G401 (cell line): ENCODE measurements at regions not wholly inside any gene's neighbourhood (a gene's known extent, or its start where the extent isn't known, plus 50 kb on each side); places are given as distances from the start of the nearest gene placed in this dataset.
"Not testable (repeated sequence)": the region's sequence is repeated elsewhere in the genome, so short reads cannot be mapped to it uniquely, and the experiment has no call there.

Experiments used
- DNase-seq: peaks from one replicate; pipeline ENCODE4 v3.0.0-alpha.2; 2015; ENCODE audit warnings: low spot score
- in situ Hi-C: cut with HindIII; loops from 2 replicates; pipeline ENCODE4 v1.10.0; 2016; ENCODE audit warnings: low sequenced_read_pairs, mixed read lengths

GRCh38 chr21:41581592-41582228, 73.8 kb upstream of the TMPRSS2 start:
- no peak for DNase-seq
- in situ Hi-C loops = no loop called here

DNA sequence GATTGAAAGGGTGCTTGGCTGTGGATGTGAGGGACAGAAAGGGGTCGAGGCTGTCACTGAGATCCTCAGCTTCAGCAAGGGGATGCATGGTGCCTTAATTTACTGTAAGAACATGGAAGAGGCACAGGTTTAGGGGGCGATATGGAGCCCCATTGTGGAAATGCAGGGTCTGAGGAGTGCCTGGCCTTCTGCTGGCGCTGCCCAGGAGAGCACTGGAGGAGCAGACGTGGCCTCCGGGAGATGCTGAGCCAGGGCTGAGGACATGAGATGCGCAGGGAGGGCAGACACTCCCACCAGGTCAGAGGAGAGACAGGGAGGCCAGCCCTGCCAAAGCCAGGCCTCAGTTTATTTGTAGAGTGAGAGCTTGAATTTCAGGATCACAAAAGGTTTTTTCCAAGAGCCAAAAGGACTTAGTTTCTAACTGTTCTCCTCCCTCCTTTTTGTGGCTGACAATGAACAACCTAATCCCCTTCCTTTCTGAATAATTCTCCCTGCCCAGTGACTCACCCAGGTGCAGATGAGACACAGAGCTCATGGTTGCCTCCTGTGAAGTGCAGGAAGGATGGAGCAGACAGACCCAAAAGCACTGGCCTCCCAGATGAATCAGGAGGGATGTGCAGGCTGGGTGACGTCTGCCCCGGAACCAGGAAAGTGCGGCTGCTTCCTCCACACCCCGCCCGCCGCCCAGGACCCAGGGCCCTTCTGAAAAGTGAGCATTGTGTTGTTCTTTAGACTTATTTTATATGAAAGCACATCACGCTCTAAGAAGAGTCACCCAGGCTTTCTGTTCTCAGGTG, 73.0 kb upstream of the TMPRSS2 start:
- DNase-seq = no peak
- in situ Hi-C loops = no loop called here

GRCh38 chr21:41579692-41580091, 71.7 kb upstream of the TMPRSS2 start:
- in situ Hi-C loops = no loop called here
- no peak for DNase-seq

DNA sequence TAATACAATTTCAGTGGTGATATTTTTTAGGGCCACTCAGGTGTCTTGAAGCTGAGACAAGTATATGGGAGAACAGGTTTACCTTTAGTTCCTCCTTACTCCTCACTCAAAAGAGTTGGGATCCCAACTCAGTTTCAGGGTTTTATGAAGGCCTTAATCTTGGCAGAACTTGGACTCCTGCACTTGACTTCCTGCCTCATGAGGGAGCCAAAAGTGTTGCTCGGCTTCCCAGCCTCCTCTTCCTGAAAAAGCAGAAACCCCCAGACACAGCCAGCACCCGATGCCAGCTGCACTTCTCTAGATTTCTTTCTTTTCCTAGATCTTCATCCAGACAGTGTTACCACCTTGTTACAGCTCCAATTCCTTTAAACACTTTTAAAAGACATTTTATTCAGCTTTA, 70.8 kb upstream of the TMPRSS2 start:
- no peak for DNase-seq
- in situ Hi-C loops = no loop called here

- DNase-seq = no peak
- in situ Hi-C loops = no loop called here
These were observed 70.1 kb upstream of the TMPRSS2 start for GRCh38 chr21:41578083-41578482.

DNA sequence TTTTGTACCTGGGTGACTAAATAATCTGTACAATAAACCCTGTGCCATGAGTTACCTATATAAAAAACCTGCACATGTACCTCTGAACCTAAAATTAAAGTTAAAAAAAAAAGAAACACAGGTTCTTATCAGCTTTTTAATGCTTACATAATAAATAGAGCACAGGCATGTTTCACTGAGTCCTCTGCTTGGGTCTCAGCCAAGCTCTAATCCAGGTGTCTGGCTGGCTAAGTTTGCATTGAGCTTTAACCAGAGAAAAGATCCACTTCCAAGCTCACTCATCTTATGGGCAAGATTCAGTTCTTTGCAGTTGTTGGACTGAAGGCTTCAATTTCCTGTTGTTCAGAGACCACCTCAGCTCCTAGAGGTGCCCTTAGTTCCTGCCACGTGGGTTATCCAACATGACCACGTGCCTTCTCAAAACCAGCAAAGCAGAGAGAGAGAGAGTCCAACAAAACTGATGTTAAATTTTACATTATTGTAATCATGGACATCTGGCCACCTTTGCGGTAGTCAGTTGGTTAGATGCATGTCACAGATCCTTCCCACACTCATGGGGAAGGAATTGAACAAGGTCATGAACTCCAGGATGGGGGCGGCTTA, 68.2 kb upstream of the TMPRSS2 start:
- in situ Hi-C loops = no loop called here
- no peak for DNase-seq

- no peak for DNase-seq
- in situ Hi-C loops = no loop called here
These were observed 66.1 kb upstream of the TMPRSS2 start for GRCh38 chr21:41573902-41574690.

GRCh38 chr21:41571938-41572510, 64.1 kb upstream of the TMPRSS2 start:
- no peak for DNase-seq
- in situ Hi-C loops = no loop called here

GRCh38 chr21:41570791-41571355, 62.9 kb upstream of the TMPRSS2 start:
- no peak for DNase-seq
- in situ Hi-C loops = no loop called here

- in situ Hi-C loops = no loop called here
- no peak for DNase-seq
These were observed 60.8 kb upstream of the TMPRSS2 start for GRCh38 chr21:41568606-41569385.

GRCh38 chr21:41567901-41568510, 60.0 kb upstream of the TMPRSS2 start:
- in situ Hi-C loops = no loop called here
- DNase-seq = no peak

DNA sequence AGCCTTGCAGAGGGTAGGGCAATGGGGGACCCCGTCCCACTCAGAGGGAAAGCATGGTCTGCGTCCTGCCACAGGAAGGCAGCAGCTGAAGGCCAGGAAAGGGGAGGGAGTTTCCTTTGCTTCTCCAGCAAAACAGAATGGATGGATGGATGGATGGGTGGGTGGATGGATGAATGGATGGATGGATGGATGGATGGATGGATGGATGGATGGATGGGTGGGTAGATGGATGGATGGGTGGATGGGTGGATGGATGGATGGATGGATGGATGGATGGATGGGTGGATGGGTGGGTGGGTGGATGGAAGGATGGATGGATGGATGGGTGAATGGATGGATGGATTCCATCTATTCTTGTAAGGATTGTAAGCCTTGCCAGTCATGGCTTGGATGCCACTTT, 59.3 kb upstream of the TMPRSS2 start:
- in situ Hi-C loops, DNase-seq: not testable (repeated sequence)

GRCh38 chr21:41566500-41567014, 58.6 kb upstream of the TMPRSS2 start:
- no peak for DNase-seq
- in situ Hi-C loops = no loop called here

GRCh38 chr21:41565550-41565949, 57.6 kb upstream of the TMPRSS2 start:
- in situ Hi-C loops = no loop called here
- no peak for DNase-seq

GRCh38 chr21:41564871-41565274, 56.9 kb upstream of the TMPRSS2 start:
- in situ Hi-C loops = no loop called here
- no peak for DNase-seq

- DNase-seq = no peak
- in situ Hi-C loops = no loop called here
These were observed 54.4 kb upstream of the TMPRSS2 start for GRCh38 chr21:41562101-41563000.

- in situ Hi-C loops = no loop called here
- no peak for DNase-seq
These were observed 53.7 kb upstream of the TMPRSS2 start for GRCh38 chr21:41561701-41562100.
